WTC11 (cell line): ENCODE measurements at regions not wholly inside any gene's neighbourhood (a gene's known extent, or its start where the extent isn't known, plus 50 kb on each side); places are given as distances from the start of the nearest gene placed in this dataset.
A peak's percentile ranks its signal among the peaks of the same experiment; 100 is the strongest.

Experiments
- ATAC-seq: fragments of 200-7000 bp; cut with Tn5 transposase; 2 replicates; pipeline ENCODE4 v1.10.0; 2021; ENCODE audit warnings: mild to moderate bottlenecking, moderate library complexity
- CTCF ChIA-PET: fragments of 300-600 bp; sonication (Branson Sonifier 250); formaldehyde crosslinking; loops from one replicate; lab custom pipeline; 2021; ENCODE audit warnings: antibody characterized with exemption; lab: Charles Lee
- POLR2A ChIA-PET: fragments of 350-600 bp; sonication (Branson Sonifier 250); formaldehyde crosslinking; loops from one replicate; lab custom pipeline; 2021; ENCODE audit warnings: antibody characterized with exemption; lab: Charles Lee
- DNase-seq: peaks from one replicate; pipeline ENCODE4 v3.0.0; 2021; ENCODE audit warnings: low spot score
- H3K27ac Mint-ChIP-seq: 2 replicates; pipeline ENCODE4 v1.8.0; 2021; ENCODE audit warnings: mixed read lengths
- H3K27me3 Mint-ChIP-seq: 2 replicates; pipeline ENCODE4 v1.8.0; 2021; ENCODE audit warnings: low read depth, mild to moderate bottlenecking, moderate library complexity, mixed read lengths
- H3K36me3 Mint-ChIP-seq: 2 replicates; pipeline ENCODE4 v1.8.0; 2021; ENCODE audit warnings: mixed read lengths
- H3K4me1 Mint-ChIP-seq: 2 replicates; pipeline ENCODE4 v1.8.0; 2022; ENCODE audit warnings: mixed read lengths
- H3K4me3 Mint-ChIP-seq: 2 replicates; pipeline ENCODE4 v1.8.0; 2021; ENCODE audit warnings: mild to moderate bottlenecking, moderate library complexity, mixed read lengths
- H3K9me3 Mint-ChIP-seq: 2 replicates; pipeline ENCODE4 v1.8.0; 2021; ENCODE audit warnings: mixed read lengths
- ATF6 ChIP-seq: sonication (generic); formaldehyde crosslinking; IDR thresholded peaks from 2 replicates; pipeline ENCODE4 v1.8.1; 2023; ENCODE audit warnings: mild to moderate bottlenecking, missing genetic modification reagents
- CBFB ChIP-seq: sonication (generic); formaldehyde crosslinking; IDR thresholded peaks from 2 replicates; pipeline ENCODE4 v1.8.1; 2022; ENCODE audit warnings: mild to moderate bottlenecking, low read depth, missing genetic modification reagents
- CREB1 ChIP-seq: sonication (generic); formaldehyde crosslinking; IDR thresholded peaks from 2 replicates; pipeline ENCODE4 v1.8.0; 2023; ENCODE audit warnings: mild to moderate bottlenecking, missing genetic modification reagents
- ELF4 ChIP-seq: sonication (generic); formaldehyde crosslinking; IDR thresholded peaks from 2 replicates; pipeline ENCODE4 v1.8.1; 2022; ENCODE audit warnings: low read depth, mild to moderate bottlenecking, moderate library complexity, missing genetic modification reagents
- ETV6 ChIP-seq: sonication (generic); formaldehyde crosslinking; IDR thresholded peaks from 2 replicates; pipeline ENCODE4 v1.8.1; 2022; ENCODE audit warnings: mild to moderate bottlenecking, missing genetic modification reagents
- FOXJ3 ChIP-seq: sonication (generic); formaldehyde crosslinking; IDR thresholded peaks from 2 replicates; pipeline ENCODE4 v1.9.0; 2021; ENCODE audit warnings: missing genetic modification reagents, mild to moderate bottlenecking, borderline replicate concordance
- JAZF1 ChIP-seq: fragments of 250-450 bp; sonication (Bioruptor Pico); IDR thresholded peaks from 2 replicates; pipeline ENCODE4 v1.9.0; 2021; ENCODE audit warnings: moderate library complexity, mild to moderate bottlenecking, inconsistent platforms
- JUN ChIP-seq: sonication (generic); formaldehyde crosslinking; IDR thresholded peaks from 2 replicates; pipeline ENCODE4 v1.8.0; 2023; ENCODE audit warnings: mild to moderate bottlenecking, missing genetic modification reagents
- KAT7 ChIP-seq: sonication (generic); formaldehyde crosslinking; IDR thresholded peaks from 2 replicates; pipeline ENCODE4 v1.8.1; 2023; ENCODE audit warnings: missing genetic modification reagents, mild to moderate bottlenecking, borderline replicate concordance
- MAX ChIP-seq: sonication (generic); formaldehyde crosslinking; IDR thresholded peaks from 2 replicates; pipeline ENCODE4 v1.8.0; 2022; ENCODE audit warnings: mild to moderate bottlenecking, missing genetic modification reagents
- RORB ChIP-seq: fragments of 250-450 bp; sonication (Bioruptor Pico); IDR thresholded peaks from 2 replicates; pipeline ENCODE4 v1.9.0; 2021; ENCODE audit warnings: mild to moderate bottlenecking
- SMAD3 ChIP-seq: sonication (generic); formaldehyde crosslinking; IDR thresholded peaks from 2 replicates; pipeline ENCODE4 v1.8.0; 2022; ENCODE audit warnings: missing genetic modification reagents, mild to moderate bottlenecking, borderline replicate concordance
- SP1 ChIP-seq: sonication (generic); formaldehyde crosslinking; conservative IDR thresholded peaks from 2 replicates; pipeline ENCODE4 v1.8.1; 2022; ENCODE audit warnings: missing genetic modification reagents
- TCF7 ChIP-seq: sonication (generic); formaldehyde crosslinking; IDR thresholded peaks from 2 replicates; pipeline ENCODE4 v1.8.0; 2022; ENCODE audit warnings: mild to moderate bottlenecking, low read depth, missing genetic modification reagents, moderate library complexity
- TEAD1 ChIP-seq: sonication (generic); formaldehyde crosslinking; IDR thresholded peaks from 2 replicates; pipeline ENCODE4 v1.8.0; 2022; ENCODE audit warnings: mild to moderate bottlenecking, missing genetic modification reagents
- ZNF138 ChIP-seq: sonication (generic); formaldehyde crosslinking; conservative IDR thresholded peaks from 2 replicates; pipeline ENCODE4 v1.8.1; 2022; ENCODE audit warnings: mild to moderate bottlenecking, moderate library complexity, missing genetic modification reagents
- ZNF219 ChIP-seq: sonication (generic); formaldehyde crosslinking; IDR thresholded peaks from 2 replicates; pipeline ENCODE4 v1.8.0; 2023; ENCODE audit warnings: missing genetic modification reagents, mild to moderate bottlenecking, borderline replicate concordance
- ZNF281 ChIP-seq: sonication (generic); formaldehyde crosslinking; IDR thresholded peaks from 2 replicates; pipeline ENCODE4 v1.8.0; 2023; ENCODE audit warnings: mild to moderate bottlenecking, missing genetic modification reagents
- ZSCAN18 ChIP-seq: fragments of 250-450 bp; sonication (Bioruptor Pico); IDR thresholded peaks from 2 replicates; pipeline ENCODE4 v2.1.2; 2022; ENCODE audit warnings: mild to moderate bottlenecking, moderate library complexity
- TF ChIP-seq, protein P1 (sequence below): sonication (generic); formaldehyde crosslinking; IDR thresholded peaks from 2 replicates; pipeline ENCODE4 v1.8.1; 2022; ENCODE audit warnings: missing genetic modification reagents, borderline replicate concordance
- TF ChIP-seq, protein P2 (sequence below): sonication (generic); formaldehyde crosslinking; IDR thresholded peaks from 2 replicates; pipeline ENCODE4 v1.8.0; 2022; ENCODE audit warnings: mild to moderate bottlenecking, missing genetic modification reagents
- TF ChIP-seq, protein P3 (sequence below): sonication (generic); formaldehyde crosslinking; conservative IDR thresholded peaks from 2 replicates; pipeline ENCODE4 v1.8.1; 2022; ENCODE audit warnings: mild to moderate bottlenecking, missing genetic modification reagents
- TF ChIP-seq, protein P4 (sequence below): sonication (generic); formaldehyde crosslinking; IDR thresholded peaks from 2 replicates; pipeline ENCODE4 v1.8.1; 2022; ENCODE audit warnings: mild to moderate bottlenecking, missing genetic modification reagents, moderate library complexity, borderline replicate concordance
- TF ChIP-seq, protein P5 (sequence below): fragments of 250-450 bp; sonication (Bioruptor Pico); IDR thresholded peaks from 2 replicates; pipeline ENCODE4 v1.9.0; 2021; ENCODE audit warnings: moderate library complexity, mild to moderate bottlenecking, inconsistent platforms, borderline replicate concordance

DNA sequence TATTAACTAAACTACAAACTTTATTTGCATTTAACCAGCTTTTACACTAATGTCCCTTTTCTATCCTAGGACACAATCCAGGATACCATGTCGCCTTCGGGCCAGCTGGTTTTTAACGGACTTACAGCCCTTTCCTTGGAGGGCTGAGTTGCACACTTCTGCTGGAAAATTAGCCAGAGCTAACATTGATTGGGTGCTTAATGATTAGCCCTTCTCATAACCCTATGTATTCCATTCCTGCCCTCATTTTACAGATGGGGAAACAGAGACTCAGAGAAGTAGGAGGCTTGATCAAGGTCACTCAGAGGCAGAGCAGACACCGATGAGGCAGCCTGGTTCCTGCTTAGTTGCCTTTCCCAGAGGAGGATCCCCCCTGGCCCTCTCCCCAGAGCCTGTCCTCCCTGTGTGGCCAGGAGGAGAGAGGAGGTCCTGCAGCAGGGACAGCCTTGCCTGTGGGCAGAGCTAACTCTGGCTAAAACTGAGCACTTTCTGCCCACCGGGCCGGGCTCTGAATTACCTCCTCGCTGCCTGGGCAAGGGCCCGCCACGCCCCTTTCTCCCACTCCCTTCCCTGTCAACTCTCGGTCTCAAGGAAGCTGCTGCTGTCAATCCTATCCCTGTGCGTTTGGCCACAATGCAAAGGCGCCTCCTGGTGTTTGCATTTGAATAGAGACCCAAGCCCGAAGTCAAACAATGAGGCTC is 59.6 kb upstream of the PAX6 start (continued):
- TF ChIP-seq ZNF281 (CRISPR knock-in tag) (no peak), JAZF1 (CRISPR knock-in tag) (no peak), ATF6 (no peak), RORB (CRISPR knock-in tag) (no peak), SMAD3 (CRISPR knock-in tag) (no peak), ZNF219 (CRISPR knock-in tag) (no peak), KAT7 (CRISPR knock-in tag) (no peak), SP1 (CRISPR knock-in tag) (0 out of 2 replicates have a peak, but pooled peaks have one; percentile 25), FOXJ3 (CRISPR knock-in tag) (no peak), MAX (CRISPR knock-in tag) (0 out of 2 replicates have a peak, but pooled peaks have one; percentile 44), ETV6 (CRISPR knock-in tag) (peak; percentile 87)
- TF ChIP-seq, protein P1, sequence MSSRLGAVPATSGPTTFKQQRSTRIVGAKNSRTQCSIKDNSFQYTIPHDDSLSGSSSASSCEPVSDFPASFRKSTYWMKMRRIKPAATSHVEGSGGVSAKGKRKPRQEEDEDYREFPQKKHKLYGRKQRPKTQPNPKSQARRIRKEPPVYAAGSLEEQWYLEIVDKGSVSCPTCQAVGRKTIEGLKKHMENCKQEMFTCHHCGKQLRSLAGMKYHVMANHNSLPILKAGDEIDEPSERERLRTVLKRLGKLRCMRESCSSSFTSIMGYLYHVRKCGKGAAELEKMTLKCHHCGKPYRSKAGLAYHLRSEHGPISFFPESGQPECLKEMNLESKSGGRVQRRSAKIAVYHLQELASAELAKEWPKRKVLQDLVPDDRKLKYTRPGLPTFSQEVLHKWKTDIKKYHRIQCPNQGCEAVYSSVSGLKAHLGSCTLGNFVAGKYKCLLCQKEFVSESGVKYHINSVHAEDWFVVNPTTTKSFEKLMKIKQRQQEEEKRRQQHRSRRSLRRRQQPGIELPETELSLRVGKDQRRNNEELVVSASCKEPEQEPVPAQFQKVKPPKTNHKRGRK (CRISPR knock-in tag) = no peak

GRCh38 chr11:31869986-31870385 is 58.9 kb upstream of the PAX6 start:
- ATAC-seq (no peak), DNase-seq (no peak)
- H3K27ac Mint-ChIP-seq = no peak overlapping the region
- H3K9me3 Mint-ChIP-seq = no peaks in the 10 kb centered on the region
- H3K4me3 Mint-ChIP-seq = no peak overlapping the region
- peaks cover 25% of the 10 kb centered on the region for H3K4me1 Mint-ChIP-seq
- ChIA-PET CTCF (interaction anchor here (0.7 to 3.7 kb wide), 16 partner anchors 9 to 1292 kb away, joined by 3 to 31 read pairs (median 5); no protein-coding TSS in a partner anchor), POLR2A (no interaction called here)
- H3K36me3 Mint-ChIP-seq = no peaks in the 10 kb centered on the region
- H3K27me3 Mint-ChIP-seq = peaks cover 30% of the 10 kb centered on the region
- TF ChIP-seq KAT7 (CRISPR knock-in tag) = no peak
- no peak for TF ChIP-seq ZSCAN18 (CRISPR knock-in tag)
- TF ChIP-seq, protein P2, sequence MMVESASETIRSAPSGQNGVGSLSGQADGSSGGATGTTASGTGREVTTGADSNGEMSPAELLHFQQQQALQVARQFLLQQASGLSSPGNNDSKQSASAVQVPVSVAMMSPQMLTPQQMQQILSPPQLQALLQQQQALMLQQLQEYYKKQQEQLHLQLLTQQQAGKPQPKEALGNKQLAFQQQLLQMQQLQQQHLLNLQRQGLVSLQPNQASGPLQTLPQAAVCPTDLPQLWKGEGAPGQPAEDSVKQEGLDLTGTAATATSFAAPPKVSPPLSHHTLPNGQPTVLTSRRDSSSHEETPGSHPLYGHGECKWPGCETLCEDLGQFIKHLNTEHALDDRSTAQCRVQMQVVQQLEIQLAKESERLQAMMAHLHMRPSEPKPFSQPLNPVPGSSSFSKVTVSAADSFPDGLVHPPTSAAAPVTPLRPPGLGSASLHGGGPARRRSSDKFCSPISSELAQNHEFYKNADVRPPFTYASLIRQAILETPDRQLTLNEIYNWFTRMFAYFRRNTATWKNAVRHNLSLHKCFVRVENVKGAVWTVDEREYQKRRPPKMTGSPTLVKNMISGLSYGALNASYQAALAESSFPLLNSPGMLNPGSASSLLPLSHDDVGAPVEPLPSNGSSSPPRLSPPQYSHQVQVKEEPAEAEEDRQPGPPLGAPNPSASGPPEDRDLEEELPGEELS (CRISPR knock-in tag) = no peak
- no peak for TF ChIP-seq ELF4 (CRISPR knock-in tag)
- no peak for TF ChIP-seq CREB1 (CRISPR knock-in tag)
- TF ChIP-seq JUN (CRISPR knock-in tag) = no peak
- TF ChIP-seq CBFB (CRISPR knock-in tag) = no peak
- TF ChIP-seq, protein P3, sequence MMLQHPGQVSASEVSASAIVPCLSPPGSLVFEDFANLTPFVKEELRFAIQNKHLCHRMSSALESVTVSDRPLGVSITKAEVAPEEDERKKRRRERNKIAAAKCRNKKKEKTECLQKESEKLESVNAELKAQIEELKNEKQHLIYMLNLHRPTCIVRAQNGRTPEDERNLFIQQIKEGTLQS (CRISPR knock-in tag) = no peak
- TF ChIP-seq TEAD1 = no peak
- TF ChIP-seq, protein P4, sequence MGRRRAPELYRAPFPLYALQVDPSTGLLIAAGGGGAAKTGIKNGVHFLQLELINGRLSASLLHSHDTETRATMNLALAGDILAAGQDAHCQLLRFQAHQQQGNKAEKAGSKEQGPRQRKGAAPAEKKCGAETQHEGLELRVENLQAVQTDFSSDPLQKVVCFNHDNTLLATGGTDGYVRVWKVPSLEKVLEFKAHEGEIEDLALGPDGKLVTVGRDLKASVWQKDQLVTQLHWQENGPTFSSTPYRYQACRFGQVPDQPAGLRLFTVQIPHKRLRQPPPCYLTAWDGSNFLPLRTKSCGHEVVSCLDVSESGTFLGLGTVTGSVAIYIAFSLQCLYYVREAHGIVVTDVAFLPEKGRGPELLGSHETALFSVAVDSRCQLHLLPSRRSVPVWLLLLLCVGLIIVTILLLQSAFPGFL (CRISPR knock-in tag) = no peak
- no peak for TF ChIP-seq TCF7 (CRISPR knock-in tag)
- TF ChIP-seq, protein P5, sequence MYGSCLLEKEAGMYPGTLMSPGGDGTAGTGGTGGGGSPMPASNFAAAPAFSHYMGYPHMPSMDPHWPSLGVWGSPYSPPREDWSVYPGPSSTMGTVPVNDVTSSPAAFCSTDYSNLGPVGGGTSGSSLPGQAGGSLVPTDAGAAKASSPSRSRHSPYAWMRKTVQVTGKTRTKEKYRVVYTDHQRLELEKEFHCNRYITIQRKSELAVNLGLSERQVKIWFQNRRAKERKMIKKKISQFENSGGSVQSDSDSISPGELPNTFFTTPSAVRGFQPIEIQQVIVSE (CRISPR knock-in tag) = no peak
- no peak for TF ChIP-seq ZNF138 (CRISPR knock-in tag)
